IgD-negative memory B cell (primary cell): ENCODE measurements at regions not wholly inside any gene's neighbourhood (a gene's known extent, or its start where the extent isn't known, plus 50 kb on each side); places are given as distances from the start of the nearest gene placed in this dataset.

Source experiments
- H3K27ac Mint-ChIP-seq, 3 donors: one replicate each; pipeline ENCODE4 v1.8.0; 2020 to 2022; ENCODE audit warnings: mild to moderate bottlenecking in 3 of 3, mixed read lengths in 3 of 3, moderate library complexity in 1 of 3
- H3K27me3 Mint-ChIP-seq: one replicate; pipeline ENCODE4 v1.8.0; 2021; ENCODE audit warnings: mixed read lengths
- H3K36me3 Mint-ChIP-seq: one replicate; pipeline ENCODE4 v1.8.0; 2020; ENCODE audit warnings: mild to moderate bottlenecking, mixed read lengths
- H3K4me1 Mint-ChIP-seq, 3 donors: one replicate each; pipeline ENCODE4 v1.8.0; 2020 to 2022; ENCODE audit warnings: mixed read lengths in 3 of 3, mild to moderate bottlenecking in 1 of 3
- H3K4me3 Mint-ChIP-seq, 4 donors: one replicate each; pipeline ENCODE4 v1.8.0; 2020 to 2022; ENCODE audit warnings: mild to moderate bottlenecking in 4 of 4, mixed read lengths in 4 of 4, moderate library complexity in 3 of 4
- H3K9me3 Mint-ChIP-seq, 3 donors: one replicate each; pipeline ENCODE4 v1.8.0; 2020 to 2021; ENCODE audit warnings: mixed read lengths in 3 of 3, mild to moderate bottlenecking in 1 of 3

- H3K4me3 Mint-ChIP-seq, result no peak overlapping the region
- peaks cover 3% of the 10 kb centered on the region for H3K36me3 Mint-ChIP-seq
- no peak overlapping the region for H3K27ac Mint-ChIP-seq
- peaks cover under 1 to 3% (median under 1%) of the 10 kb centered on the region in 3 donors for H3K9me3 Mint-ChIP-seq
- peaks cover 4% of the 10 kb centered on the region for H3K27me3 Mint-ChIP-seq
- H3K4me1 Mint-ChIP-seq, result no peaks in the 10 kb centered on the region
Observed at GRCh38 chr4:24720436-24720835, 74.9 kb upstream of the SOD3 start.

GRCh38 chr4:24720979-24721378 lies 74.4 kb upstream of the SOD3 start:
- Mint-ChIP-seq H3K4me1 (no peaks in the 10 kb centered on the region), H3K36me3 (no peaks in the 10 kb centered on the region), H3K27ac (no peak overlapping the region), H3K27me3 (peaks cover 4% of the 10 kb centered on the region), H3K4me3 (no peak overlapping the region), H3K9me3 (no peaks in the 10 kb centered on the region)

- no peaks in the 10 kb centered on the region for H3K9me3 Mint-ChIP-seq
- H3K4me3 Mint-ChIP-seq, result no peak overlapping the region
- H3K36me3 Mint-ChIP-seq, result no peaks in the 10 kb centered on the region
- no peak overlapping the region for H3K27ac Mint-ChIP-seq
- H3K4me1 Mint-ChIP-seq, result no peaks in the 10 kb centered on the region
- H3K27me3 Mint-ChIP-seq, result peaks cover 2% of the 10 kb centered on the region
Observed at GRCh38 chr4:24722026-24722568, 73.3 kb upstream of the SOD3 start.

- Mint-ChIP-seq H3K27ac (no peak overlapping the region), H3K4me3 (no peak overlapping the region), H3K36me3 (no peaks in the 10 kb centered on the region), H3K9me3 (no peaks in the 10 kb centered on the region), H3K27me3 (peaks cover 3% of the 10 kb centered on the region), H3K4me1 (no peaks in the 10 kb centered on the region)
Observed at GRCh38 chr4:24727390-24728224, 67.8 kb upstream of the SOD3 start.

- no peaks in the 10 kb centered on the region for H3K36me3 Mint-ChIP-seq
- no peak overlapping the region for H3K4me3 Mint-ChIP-seq
- peaks cover 0 to 2% (median 0%) of the 10 kb centered on the region in 3 donors for H3K9me3 Mint-ChIP-seq
- no peaks in the 10 kb centered on the region for H3K4me1 Mint-ChIP-seq
- H3K27ac Mint-ChIP-seq, result no peak overlapping the region
- H3K27me3 Mint-ChIP-seq, result peaks cover 3% of the 10 kb centered on the region
Observed at GRCh38 chr4:24729119-24729730, 66.1 kb upstream of the SOD3 start.

- H3K9me3 Mint-ChIP-seq, result peaks cover 0 to 2% (median 0%) of the 10 kb centered on the region in 3 donors
- no peak overlapping the region for H3K27ac Mint-ChIP-seq
- H3K36me3 Mint-ChIP-seq, result no peaks in the 10 kb centered on the region
- peaks cover 3% of the 10 kb centered on the region for H3K27me3 Mint-ChIP-seq
- H3K4me3 Mint-ChIP-seq, result no peak overlapping the region
- no peaks in the 10 kb centered on the region for H3K4me1 Mint-ChIP-seq
Observed at GRCh38 chr4:24730256-24731001, 64.9 kb upstream of the SOD3 start.

GRCh38 chr4:24731448-24731847 lies 63.9 kb upstream of the SOD3 start:
- peaks cover 3% of the 10 kb centered on the region for H3K27me3 Mint-ChIP-seq
- H3K36me3 Mint-ChIP-seq, result no peaks in the 10 kb centered on the region
- H3K4me3 Mint-ChIP-seq, result no peak overlapping the region
- H3K4me1 Mint-ChIP-seq, result no peaks in the 10 kb centered on the region
- H3K9me3 Mint-ChIP-seq, result peaks cover 0 to 7% (median 6%) of the 10 kb centered on the region in 3 donors
- no peak overlapping the region for H3K27ac Mint-ChIP-seq

GRCh38 chr4:24734511-24734910 lies 60.9 kb upstream of the SOD3 start:
- Mint-ChIP-seq H3K36me3 (no peaks in the 10 kb centered on the region), H3K4me3 (no peak overlapping the region), H3K9me3 (peaks cover 3 to 16% (median 14%) of the 10 kb centered on the region in 3 donors), H3K4me1 (no peaks in the 10 kb centered on the region), H3K27ac (no peak overlapping the region), H3K27me3 (peaks cover 1% of the 10 kb centered on the region)

- H3K4me3 Mint-ChIP-seq, result no peak overlapping the region
- H3K27me3 Mint-ChIP-seq, result peaks cover under 1% of the 10 kb centered on the region
- H3K36me3 Mint-ChIP-seq, result no peaks in the 10 kb centered on the region
- H3K27ac Mint-ChIP-seq, result no peak overlapping the region
- peaks cover 3 to 16% (median 14%) of the 10 kb centered on the region in 3 donors for H3K9me3 Mint-ChIP-seq
- no peaks in the 10 kb centered on the region for H3K4me1 Mint-ChIP-seq
Observed at GRCh38 chr4:24736066-24736465, 59.3 kb upstream of the SOD3 start.

- peaks cover 7% of the 10 kb centered on the region for H3K27me3 Mint-ChIP-seq
- H3K27ac Mint-ChIP-seq, result no peak overlapping the region
- H3K9me3 Mint-ChIP-seq, result peaks cover 2 to 7% (median 6%) of the 10 kb centered on the region in 3 donors
- no peak overlapping the region for H3K4me3 Mint-ChIP-seq
- no peaks in the 10 kb centered on the region for H3K4me1 Mint-ChIP-seq
- H3K36me3 Mint-ChIP-seq, result no peaks in the 10 kb centered on the region
Observed at GRCh38 chr4:24741910-24742309, 53.5 kb upstream of the SOD3 start.

- peaks cover 7% of the 10 kb centered on the region for H3K27me3 Mint-ChIP-seq
- H3K36me3 Mint-ChIP-seq, result no peaks in the 10 kb centered on the region
- no peak overlapping the region for H3K27ac Mint-ChIP-seq
- H3K4me3 Mint-ChIP-seq, result no peak overlapping the region
- H3K9me3 Mint-ChIP-seq, result peaks cover 0 to 4% (median 2%) of the 10 kb centered on the region in 3 donors
- no peaks in the 10 kb centered on the region for H3K4me1 Mint-ChIP-seq
Observed at GRCh38 chr4:24742335-24742734, 53.0 kb upstream of the SOD3 start.

- peaks cover 0 to 2% (median under 1%) of the 10 kb centered on the region in 3 donors for H3K9me3 Mint-ChIP-seq
- H3K4me1 Mint-ChIP-seq, result no peaks in the 10 kb centered on the region
- H3K27me3 Mint-ChIP-seq, result peaks cover 7% of the 10 kb centered on the region
- no peaks in the 10 kb centered on the region for H3K36me3 Mint-ChIP-seq
- no peak overlapping the region for H3K4me3 Mint-ChIP-seq
- no peak overlapping the region for H3K27ac Mint-ChIP-seq
Observed at GRCh38 chr4:24742773-24743172, 52.6 kb upstream of the SOD3 start.

- Mint-ChIP-seq H3K36me3 (no peaks in the 10 kb centered on the region), H3K4me3 (no peak overlapping the region), H3K27me3 (peaks cover 7% of the 10 kb centered on the region), H3K27ac (no peak overlapping the region), H3K4me1 (no peaks in the 10 kb centered on the region), H3K9me3 (peaks cover 0 to 2% (median 0%) of the 10 kb centered on the region in 3 donors)
Observed at GRCh38 chr4:24743206-24743605, 52.2 kb upstream of the SOD3 start.

GRCh38 chr4:24743927-24744326 lies 51.4 kb upstream of the SOD3 start:
- no peak overlapping the region for H3K27ac Mint-ChIP-seq
- H3K4me1 Mint-ChIP-seq, result no peaks in the 10 kb centered on the region
- peaks cover 0 to 2% (median 0%) of the 10 kb centered on the region in 3 donors for H3K9me3 Mint-ChIP-seq
- no peaks in the 10 kb centered on the region for H3K36me3 Mint-ChIP-seq
- H3K27me3 Mint-ChIP-seq, result peaks cover 7% of the 10 kb centered on the region
- no peak overlapping the region for H3K4me3 Mint-ChIP-seq
